ENCODE measurements at regions not wholly inside any gene's neighbourhood (a gene's known extent, or its start where the extent isn't known, plus 50 kb on each side); places are given as distances from the start of the nearest gene placed in this dataset.

- Mint-ChIP-seq H3K4me3 (no peak overlapping the region), H3K27me3 (peaks cover 2 to 9% of the 10 kb centered on the region in 2 donors), H3K36me3 (no peaks in the 10 kb centered on the region), H3K27ac (no peak overlapping the region), H3K9me3 (peaks cover 4% of the 10 kb centered on the region), H3K4me1 (ENCODE audit: low read depth in 2 of 2) (no peaks in the 10 kb centered on the region)
- ATAC-seq (no peak), DNase-seq (ENCODE audit: low spot score) (no peak)
Observed at GRCh38 chr12:13719986-13720385, 261.4 kb downstream of the GRIN2B start.

- Mint-ChIP-seq H3K27ac (no peak overlapping the region), H3K27me3 (peaks cover 0 to 5% of the 10 kb centered on the region in 2 donors), H3K36me3 (no peaks in the 10 kb centered on the region), H3K4me1 (ENCODE audit: low read depth in 2 of 2) (no peaks in the 10 kb centered on the region), H3K9me3 (peaks cover 4% of the 10 kb centered on the region), H3K4me3 (no peak overlapping the region)
- DNase-seq (ENCODE audit: low spot score) (no peak), ATAC-seq (no peak)
Observed at GRCh38 chr12:13718271-13718670, 263.1 kb downstream of the GRIN2B start.

- H3K27me3 Mint-ChIP-seq, result peaks cover 0 to 5% of the 10 kb centered on the region in 2 donors
- H3K36me3 Mint-ChIP-seq, result no peaks in the 10 kb centered on the region
- ATAC-seq (no peak), DNase-seq (ENCODE audit: low spot score) (no peak)
- peaks cover 4% of the 10 kb centered on the region for H3K9me3 Mint-ChIP-seq
- no peaks in the 10 kb centered on the region for H3K4me1 Mint-ChIP-seq (ENCODE audit: low read depth in 2 of 2)
- H3K4me3 Mint-ChIP-seq, result no peak overlapping the region
- H3K27ac Mint-ChIP-seq, result no peak overlapping the region
Observed at GRCh38 chr12:13716119-13716518, 265.3 kb downstream of the GRIN2B start.

GRCh38 chr12:13713556-13714410, 267.6 kb downstream of the GRIN2B start:
- no peaks in the 10 kb centered on the region for H3K4me1 Mint-ChIP-seq (ENCODE audit: low read depth in 2 of 2)
- H3K36me3 Mint-ChIP-seq, result no peaks in the 10 kb centered on the region
- ATAC-seq, result no peak
- DNase-seq (ENCODE audit: low spot score), result no peak
- H3K4me3 Mint-ChIP-seq, result no peak overlapping the region
- H3K27ac Mint-ChIP-seq, result no peak overlapping the region
- H3K9me3 Mint-ChIP-seq, result no peaks in the 10 kb centered on the region
- H3K27me3 Mint-ChIP-seq, result peaks cover 0 to 5% of the 10 kb centered on the region in 2 donors

GRCh38 chr12:13707829-13708228, 273.6 kb downstream of the GRIN2B start:
- no peaks in the 10 kb centered on the region for H3K36me3 Mint-ChIP-seq
- H3K4me1 Mint-ChIP-seq (ENCODE audit: low read depth in 2 of 2), result no peaks in the 10 kb centered on the region
- DNase-seq (ENCODE audit: low spot score) (no peak), ATAC-seq (no peak)
- peaks cover 6 to 24% of the 10 kb centered on the region in 2 donors for H3K27me3 Mint-ChIP-seq
- H3K9me3 Mint-ChIP-seq, result peaks cover 4% of the 10 kb centered on the region
- H3K4me3 Mint-ChIP-seq, result no peak overlapping the region
- H3K27ac Mint-ChIP-seq, result no peak overlapping the region

GRCh38 chr12:13702381-13702780, 279.0 kb downstream of the GRIN2B start:
- ATAC-seq (no peak), DNase-seq (ENCODE audit: low spot score) (no peak)
- Mint-ChIP-seq H3K27me3 (peaks cover 6 to 22% of the 10 kb centered on the region in 2 donors), H3K4me3 (no peak overlapping the region), H3K9me3 (peaks cover 4% of the 10 kb centered on the region), H3K27ac (no peak overlapping the region), H3K4me1 (ENCODE audit: low read depth in 2 of 2) (no peaks in the 10 kb centered on the region), H3K36me3 (no peaks in the 10 kb centered on the region)

- DNase-seq (ENCODE audit: low spot score), result no peak
- H3K9me3 Mint-ChIP-seq, result peaks cover 4% of the 10 kb centered on the region
- peaks cover 1 to 15% of the 10 kb centered on the region in 2 donors for H3K27me3 Mint-ChIP-seq
- no peaks in the 10 kb centered on the region for H3K36me3 Mint-ChIP-seq
- H3K4me1 Mint-ChIP-seq (ENCODE audit: low read depth in 2 of 2), result no peaks in the 10 kb centered on the region
- no peak overlapping the region for H3K27ac Mint-ChIP-seq
- H3K4me3 Mint-ChIP-seq, result no peak overlapping the region
- ATAC-seq, result no peak
Observed at GRCh38 chr12:13701502-13701901, 279.9 kb downstream of the GRIN2B start.

- no peak overlapping the region for H3K27ac Mint-ChIP-seq
- H3K4me1 Mint-ChIP-seq (ENCODE audit: low read depth in 2 of 2), result no peaks in the 10 kb centered on the region
- no peaks in the 10 kb centered on the region for H3K36me3 Mint-ChIP-seq
- DNase-seq (ENCODE audit: low spot score), result no peak
- H3K9me3 Mint-ChIP-seq, result peaks cover 3% of the 10 kb centered on the region
- no peak overlapping the region for H3K4me3 Mint-ChIP-seq
- ATAC-seq, result no peak
- H3K27me3 Mint-ChIP-seq, result peaks cover 2 to 20% of the 10 kb centered on the region in 2 donors
Observed at GRCh38 chr12:13697973-13698372, 283.4 kb downstream of the GRIN2B start.

GRCh38 chr12:13695781-13696180, 285.6 kb downstream of the GRIN2B start:
- H3K9me3 Mint-ChIP-seq, result peaks cover 7% of the 10 kb centered on the region
- ATAC-seq, result no peak

GRCh38 chr12:13692332-13692731, 289.1 kb downstream of the GRIN2B start:
- Mint-ChIP-seq H3K36me3 (no peaks in the 10 kb centered on the region), H3K27ac (no peak overlapping the region), H3K27me3 (peaks cover 9 to 33% of the 10 kb centered on the region in 2 donors), H3K9me3 (peaks cover 16% of the 10 kb centered on the region), H3K4me1 (ENCODE audit: low read depth in 2 of 2) (no peaks in the 10 kb centered on the region), H3K4me3 (no peak overlapping the region)
- DNase-seq (ENCODE audit: low spot score) (no peak), ATAC-seq (no peak)

More at GRCh38 chr12:13695781-13696180, 285.6 kb downstream of the GRIN2B start:
- Mint-ChIP-seq H3K27me3 (peaks cover 5 to 24% of the 10 kb centered on the region in 2 donors), H3K36me3 (no peaks in the 10 kb centered on the region), H3K4me1 (ENCODE audit: low read depth in 2 of 2) (no peaks in the 10 kb centered on the region), H3K27ac (no peak overlapping the region), H3K4me3 (no peak overlapping the region)
- DNase-seq (ENCODE audit: low spot score), result no peak

- Mint-ChIP-seq H3K4me1 (ENCODE audit: low read depth in 2 of 2) (no peaks in the 10 kb centered on the region), H3K9me3 (peaks cover 16% of the 10 kb centered on the region), H3K36me3 (no peaks in the 10 kb centered on the region), H3K27me3 (peaks cover 9 to 33% of the 10 kb centered on the region in 2 donors), H3K27ac (no peak overlapping the region), H3K4me3 (no peak overlapping the region)
- no peak for ATAC-seq
- DNase-seq (ENCODE audit: low spot score), result no peak
Observed at GRCh38 chr12:13691598-13691997, 289.8 kb downstream of the GRIN2B start.

GRCh38 chr12:13687633-13688032, 293.8 kb downstream of the GRIN2B start:
- Mint-ChIP-seq H3K27ac (no peak overlapping the region), H3K4me1 (ENCODE audit: low read depth in 2 of 2) (no peaks in the 10 kb centered on the region), H3K4me3 (no peak overlapping the region), H3K9me3 (peaks cover 12% of the 10 kb centered on the region), H3K27me3 (peaks cover 7 to 20% of the 10 kb centered on the region in 2 donors), H3K36me3 (no peaks in the 10 kb centered on the region)
- no peak for ATAC-seq
- DNase-seq (ENCODE audit: low spot score), result no peak

GRCh38 chr12:13686260-13686659, 295.1 kb downstream of the GRIN2B start:
- Mint-ChIP-seq H3K9me3 (peaks cover 9% of the 10 kb centered on the region), H3K36me3 (no peaks in the 10 kb centered on the region), H3K4me1 (ENCODE audit: low read depth in 2 of 2) (no peaks in the 10 kb centered on the region), H3K4me3 (no peak overlapping the region), H3K27me3 (peaks cover 4 to 13% of the 10 kb centered on the region in 2 donors), H3K27ac (no peak overlapping the region)
- no peak for DNase-seq (ENCODE audit: low spot score)
- ATAC-seq, result no peak

- H3K9me3 Mint-ChIP-seq, result no peaks in the 10 kb centered on the region
- peaks cover 0 to 7% of the 10 kb centered on the region in 2 donors for H3K27me3 Mint-ChIP-seq
- DNase-seq (ENCODE audit: low spot score) (no peak), ATAC-seq (no peak)
- no peak overlapping the region for H3K4me3 Mint-ChIP-seq
- H3K27ac Mint-ChIP-seq, result no peak overlapping the region
- no peaks in the 10 kb centered on the region for H3K4me1 Mint-ChIP-seq (ENCODE audit: low read depth in 2 of 2)
- no peaks in the 10 kb centered on the region for H3K36me3 Mint-ChIP-seq
Observed at GRCh38 chr12:13680916-13681315, 300.5 kb downstream of the GRIN2B start.
